HCT116 (cell line): ENCODE measurements at regions not wholly inside any gene's neighbourhood (a gene's known extent, or its start where the extent isn't known, plus 50 kb on each side); places are given as distances from the start of the nearest gene placed in this dataset.

Source experiments
- ATAC-seq: fragments of 200-7000 bp; cut with Tn5 transposase; 2 replicates; pipeline ENCODE4 v1.9.1; 2020; ENCODE audit warnings: mild to moderate bottlenecking, moderate library complexity
- BruUV-seq: library from RNA; stranded (reverse); fragments of 400-500 nt; replicated peaks from 2 replicates; lab custom pipeline; 2021; lab: Mats Ljungman, UMichigan
- CTCF ChIA-PET: fragments of 300-600 bp; sonication (Branson Sonifier 250); formaldehyde crosslinking; loops from one replicate; lab custom pipeline; 2021; ENCODE audit warnings: antibody characterized with exemption; lab: Charles Lee
- POLR2A ChIA-PET: fragments of 300-600, 350-600 bp; sonication (Branson Sonifier 250); formaldehyde crosslinking; loops from one replicate; lab custom pipeline; 2021; ENCODE audit warnings: antibody characterized with exemption; lab: Charles Lee
- RAD21 ChIA-PET, 2 experiments: fragments of 300-600 bp; sonication (Branson Sonifier 250); formaldehyde crosslinking; loops; one replicate each; lab custom pipeline; 2023; ENCODE audit warnings: low total read pairs in 2 of 2; ENCODE audit not compliant: uncharacterized antibody in 2 of 2, unreplicated experiment in 2 of 2, low non-redundant PET in 1 of 2; lab: Charles Lee
- DNase-seq: peaks from one replicate; pipeline ENCODE4 v3.0.0-alpha.2; 2010; ENCODE audit warnings: low read depth, low spot score
- H2AFZ ChIP-seq: fragments of 200-600 bp; shearing (Covaris generic), sonication (generic); 2 replicates; pipeline ENCODE4 v1.6.1; 2017; ENCODE audit warnings: low read depth, mixed run types, mixed read lengths, antibody characterized with exemption, low read length; ENCODE audit not compliant: poor library complexity, severe bottlenecking
- H3K27ac ChIP-seq: 2 replicates; pipeline ENCODE4 v1.5.1; 2012; ENCODE audit warnings: low read depth, low read length
- H3K27me3 ChIP-seq: fragments of 200-600 bp; sonication (generic); 2 replicates; pipeline ENCODE4 v1.6.1; 2016; ENCODE audit warnings: mixed run types, low read length, mixed read lengths; ENCODE audit not compliant: insufficient read depth
- H3K36me3 ChIP-seq, 2 experiments: fragments of 200-500 bp in 1 of 2; fragments of 200-600 bp in 1 of 2; sonication (Bioruptor generic) in 1 of 2; sonication (generic) in 1 of 2; 2 replicates each; pipeline versions ENCODE4 v1.5.1 to v1.6.1; 2014 to 2016; ENCODE audit warnings: low read length in 2 of 2, inconsistent platforms in 1 of 2, mixed read lengths in 1 of 2, mixed run types in 1 of 2; ENCODE audit not compliant: insufficient read depth in 2 of 2, control insufficient read depth in 1 of 2
- H3K4me1 ChIP-seq, 2 experiments: fragments of 200-600 bp in 1 of 2; sonication (generic) in 1 of 2; 2 replicates each; pipeline versions ENCODE4 v1.5.1 to v1.6.1; 2012 to 2017; ENCODE audit warnings: low read length in 2 of 2, inconsistent platforms in 1 of 2, mild to moderate bottlenecking in 1 of 2, mixed read lengths in 1 of 2, mixed run types in 1 of 2, moderate library complexity in 1 of 2; ENCODE audit not compliant: insufficient read depth in 2 of 2, control insufficient read depth in 1 of 2
- H3K4me2 ChIP-seq: fragments of 200-600 bp; sonication (generic); 2 replicates; pipeline ENCODE4 v1.6.1; 2017; ENCODE audit warnings: mixed run types, low read length, mixed read lengths
- H3K4me3 ChIP-seq, 2 experiments: fragments of 200-600 bp in 1 of 2; sonication (generic) in 1 of 2; replicated peaks in 1 of 2; 2 replicates each; pipeline ENCODE4 v1.5.1; 2011 to 2016; ENCODE audit warnings: low read length in 2 of 2, control low read depth in 1 of 2, low read depth in 1 of 2, mild to moderate bottlenecking in 1 of 2, mixed read lengths in 1 of 2, mixed run types in 1 of 2
- H3K79me2 ChIP-seq: fragments of 200-600 bp; sonication (generic); 2 replicates; pipeline ENCODE4 v1.6.1; 2017; ENCODE audit warnings: mild to moderate bottlenecking, mixed run types, low read length, moderate library complexity, mixed read lengths; ENCODE audit not compliant: insufficient read depth
- H3K9ac ChIP-seq: fragments of 200-600 bp; sonication (generic); 2 replicates; pipeline ENCODE4 v1.6.1; 2016; ENCODE audit warnings: low read length, mixed read lengths
- H3K9me2 ChIP-seq: fragments of 200-600 bp; sonication (generic), shearing (Covaris generic); 2 replicates; pipeline ENCODE4 v1.6.1; 2017; ENCODE audit warnings: mixed run types, mild to moderate bottlenecking, moderate library complexity; ENCODE audit not compliant: insufficient read depth
- H3K9me3 ChIP-seq, 2 experiments: fragments of 200-500 bp in 1 of 2; fragments of 200-600 bp in 1 of 2; sonication (Bioruptor generic) in 1 of 2; sonication (generic) in 1 of 2; 2 replicates each; pipeline ENCODE4 v1.6.1; 2014 to 2017; ENCODE audit warnings: low read length in 2 of 2, mixed read lengths in 2 of 2, inconsistent platforms in 1 of 2, low read depth in 1 of 2, mild to moderate bottlenecking in 1 of 2, mixed run types in 1 of 2, moderate library complexity in 1 of 2; ENCODE audit not compliant: control insufficient read depth in 1 of 2, insufficient read depth in 1 of 2
- H4K20me1 ChIP-seq: fragments of 200-600 bp; sonication (generic), shearing (Covaris generic); 2 replicates; pipeline ENCODE4 v1.6.1; 2017; ENCODE audit warnings: mixed run types, mild to moderate bottlenecking, moderate library complexity; ENCODE audit not compliant: insufficient read depth
- CEBPB ChIP-seq: IDR thresholded peaks from 2 replicates; pipeline ENCODE4 v1.6.1; 2012; ENCODE audit warnings: low read depth
- CTCF ChIP-seq, 3 experiments: fragments of 200-600 bp in 1 of 3; sonication (generic) in 1 of 3; IDR thresholded peaks in 2 of 3; conservative IDR thresholded peaks in 1 of 3; 2 replicates each; pipeline ENCODE4 v1.5.1; 2012 to 2017; ENCODE audit warnings: low read depth in 2 of 3, low read length in 2 of 3, antibody characterized with exemption in 1 of 3, borderline replicate concordance in 1 of 3, control low read depth in 1 of 3, mild to moderate bottlenecking in 1 of 3, mixed read lengths in 1 of 3, mixed run types in 1 of 3, moderate library complexity in 1 of 3; ENCODE audit not compliant: insufficient read depth in 1 of 3
- EGR1 ChIP-seq: IDR thresholded peaks from 2 replicates; pipeline ENCODE4 v1.6.1; 2012; ENCODE audit warnings: low read depth
- ELF1 ChIP-seq: IDR thresholded peaks from 2 replicates; pipeline ENCODE4 v1.6.1; 2012; ENCODE audit warnings: low read depth, borderline replicate concordance
- EZH2phosphoT487 ChIP-seq: fragments of 200-600 bp; IDR thresholded peaks from 2 replicates; pipeline ENCODE4 v1.6.1; 2018; ENCODE audit warnings: antibody characterized with exemption, borderline replicate concordance
- JUND ChIP-seq: IDR thresholded peaks from 2 replicates; pipeline ENCODE4 v1.6.1; 2012
- POLR2A ChIP-seq: IDR thresholded peaks from 2 replicates; pipeline ENCODE4 v1.7.0; 2011; ENCODE audit warnings: borderline replicate concordance; ENCODE audit not compliant: insufficient read depth, insufficient read length; ENCODE audit errors: extremely low read depth
- POLR2AphosphoS5 ChIP-seq: IDR thresholded peaks from 2 replicates; pipeline ENCODE4 v1.6.1; 2011; ENCODE audit warnings: mild to moderate bottlenecking, low read depth, low read length, moderate library complexity
- REST ChIP-seq: IDR thresholded peaks from 2 replicates; pipeline ENCODE4 v1.6.1; 2012; ENCODE audit warnings: low read depth
- TCF7L2 ChIP-seq: IDR thresholded peaks from 2 replicates; pipeline ENCODE4 v1.7.0; 2011; ENCODE audit warnings: borderline replicate concordance, inconsistent platforms; ENCODE audit not compliant: insufficient read depth, insufficient read length; ENCODE audit errors: extremely low read depth
- ZFX ChIP-seq: fragments of 450-650 bp; IDR thresholded peaks from 2 replicates; pipeline ENCODE4 v1.6.1; 2017
- ZNF274 ChIP-seq: fragments of 200-500 bp; sonication (Bioruptor generic); IDR thresholded peaks from 2 replicates; pipeline ENCODE4 v1.6.1; 2014; ENCODE audit warnings: mild to moderate bottlenecking, low read depth, low read length, inconsistent platforms
- intact Hi-C: fragments of 100-400 bp; cut with micrococcal nuclease; formaldehyde crosslinking; loops from 2 replicates; pipeline ENCODE4 v1.10.0; 2022
- TF ChIP-seq, protein P1 (sequence below): IDR thresholded peaks from 2 replicates; pipeline ENCODE4 v1.6.1; 2012
- TF ChIP-seq, protein P2 (sequence below): IDR thresholded peaks from 2 replicates; pipeline ENCODE4 v1.6.1; 2011; ENCODE audit warnings: mild to moderate bottlenecking, low read length, moderate library complexity; ENCODE audit not compliant: insufficient replicate concordance; ENCODE audit errors: extremely low read depth

DNA sequence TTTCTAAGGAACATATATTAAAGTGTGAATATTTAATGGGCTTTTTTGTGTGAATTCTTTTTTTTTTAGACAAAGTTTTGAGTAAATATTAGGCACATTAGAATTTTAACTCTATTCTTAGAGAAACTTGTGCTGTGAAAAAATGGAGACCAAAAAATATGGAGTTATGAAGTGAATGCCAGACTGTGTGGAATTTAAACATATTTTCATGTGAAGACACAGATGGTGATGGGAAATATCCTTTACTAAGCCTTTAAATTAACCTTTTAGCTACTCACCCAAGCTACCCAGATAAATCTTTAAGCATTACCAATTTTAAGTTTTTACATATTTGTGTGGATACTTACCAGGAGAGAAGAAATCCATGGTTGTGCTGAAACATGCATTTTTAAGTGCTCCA, 148.8 kb upstream of the OTX2 start:
- ATAC-seq = no peak
- peaks cover 33% of the 10 kb centered on the region for H3K27me3 ChIP-seq
- ChIA-PET CTCF (no interaction called here), RAD21 (no interaction called here), POLR2A (no interaction called here)
- H3K9me3 ChIP-seq = no peaks in the 10 kb centered on the region
- no peaks in the 10 kb centered on the region for H3K36me3 ChIP-seq
- intact Hi-C loops = no loop called here
- no TSS peak for BruUV-seq
- no peak overlapping the region for H3K4me3 ChIP-seq
- H3K27ac ChIP-seq = no peak overlapping the region
- H3K9ac ChIP-seq = no peak overlapping the region
- no peaks in the 10 kb centered on the region for H3K79me2 ChIP-seq
- H3K9me2 ChIP-seq = no peaks in the 10 kb centered on the region
- no peak overlapping the region for H2AFZ ChIP-seq
- TF ChIP-seq ZNF274 (no peak), CEBPB (no peak)
- DNase-seq = no peak
- H3K4me1 ChIP-seq = peaks cover 0 to under 1% of the 10 kb centered on the region in 2 experiments; a peak in 1 of 4 replicates
- H4K20me1 ChIP-seq = no peaks in the 10 kb centered on the region
- H3K4me2 ChIP-seq = no peak overlapping the region

GRCh38 chr14:56956182-56956581, 145.9 kb upstream of the OTX2 start:
- Histone ChIP-seq H2AFZ (no peak overlapping the region), H3K36me3 (no peaks in the 10 kb centered on the region), H4K20me1 (no peaks in the 10 kb centered on the region), H3K4me2 (no peak overlapping the region), H3K4me1 (peaks cover 0 to 2% of the 10 kb centered on the region in 2 experiments; a peak in 1 of 4 replicates), H3K4me3 (no peak overlapping the region), H3K9me3 (no peaks in the 10 kb centered on the region), H3K9ac (no peak overlapping the region), H3K27ac (no peak overlapping the region), H3K27me3 (peaks cover 40% of the 10 kb centered on the region), H3K9me2 (no peaks in the 10 kb centered on the region), H3K79me2 (no peaks in the 10 kb centered on the region)
- ATAC-seq (no peak), DNase-seq (no peak)
- BruUV-seq = no TSS peak
- intact Hi-C loops = no loop called here
- POLR2A ChIA-PET = no interaction called here
- CTCF ChIA-PET = no interaction called here
- RAD21 ChIA-PET = no interaction called here
- TF ChIP-seq EGR1 (no peak), ELF1 (no peak), POLR2A (no peak), TCF7L2 (no peak), CTCF (IDR thresholded peaks at IDR 0.05 in 2 of 3, conservative IDR thresholded peaks at IDR 0.05 in 1 of 3; ENCODE audit: borderline replicate concordance in 1 of 3, insufficient read depth in 1 of 3, low read depth in 2 of 3, low read length in 2 of 3) (no peak), EZH2phosphoT487 (no peak), REST (no peak), JUND (no peak), ZFX (no peak), POLR2AphosphoS5 (no peak)
- TF ChIP-seq, protein P1, sequence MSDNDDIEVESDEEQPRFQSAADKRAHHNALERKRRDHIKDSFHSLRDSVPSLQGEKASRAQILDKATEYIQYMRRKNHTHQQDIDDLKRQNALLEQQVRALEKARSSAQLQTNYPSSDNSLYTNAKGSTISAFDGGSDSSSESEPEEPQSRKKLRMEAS = no peak
- TF ChIP-seq, protein P2, sequence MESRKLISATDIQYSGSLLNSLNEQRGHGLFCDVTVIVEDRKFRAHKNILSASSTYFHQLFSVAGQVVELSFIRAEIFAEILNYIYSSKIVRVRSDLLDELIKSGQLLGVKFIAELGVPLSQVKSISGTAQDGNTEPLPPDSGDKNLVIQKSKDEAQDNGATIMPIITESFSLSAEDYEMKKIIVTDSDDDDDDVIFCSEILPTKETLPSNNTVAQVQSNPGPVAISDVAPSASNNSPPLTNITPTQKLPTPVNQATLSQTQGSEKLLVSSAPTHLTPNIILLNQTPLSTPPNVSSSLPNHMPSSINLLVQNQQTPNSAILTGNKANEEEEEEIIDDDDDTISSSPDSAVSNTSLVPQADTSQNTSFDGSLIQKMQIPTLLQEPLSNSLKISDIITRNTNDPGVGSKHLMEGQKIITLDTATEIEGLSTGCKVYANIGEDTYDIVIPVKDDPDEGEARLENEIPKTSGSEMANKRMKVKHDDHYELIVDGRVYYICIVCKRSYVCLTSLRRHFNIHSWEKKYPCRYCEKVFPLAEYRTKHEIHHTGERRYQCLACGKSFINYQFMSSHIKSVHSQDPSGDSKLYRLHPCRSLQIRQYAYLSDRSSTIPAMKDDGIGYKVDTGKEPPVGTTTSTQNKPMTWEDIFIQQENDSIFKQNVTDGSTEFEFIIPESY = no peak
